AG04450 (cell line): ENCODE measurements at regions not wholly inside any gene's neighbourhood (a gene's known extent, or its start where the extent isn't known, plus 50 kb on each side); places are given as distances from the start of the nearest gene placed in this dataset.
A peak's percentile ranks its signal among the peaks of the same experiment; 100 is the strongest.

Experiments
- CTCF ChIA-PET: fragments of 300-600, 350-600 bp; formaldehyde crosslinking; extraction: SDS; loops from one replicate; lab custom pipeline; 2022; ENCODE audit warnings: antibody characterized with exemption, inconsistent platforms; lab: Charles Lee
- POLR2A ChIA-PET: fragments of 350-600 bp; formaldehyde crosslinking; extraction: SDS; loops from one replicate; lab custom pipeline; 2021; ENCODE audit warnings: antibody characterized with exemption, inconsistent platforms; lab: Yijun Ruan, JAX
- DNase-seq: peaks from one replicate; pipeline ENCODE4 v3.0.0-alpha.2; 2011; ENCODE audit warnings: low read depth, low spot score
- H3K27ac ChIP-seq: one replicate; pipeline ENCODE4 v1.5.1; 2012; ENCODE audit warnings: low read depth, low read length, control low read depth
- H3K27me3 ChIP-seq: one replicate; pipeline ENCODE4 v1.6.0; 2012; ENCODE audit warnings: low read length; ENCODE audit not compliant: control insufficient read depth, insufficient read depth
- H3K4me3 ChIP-seq: 2 replicates; pipeline ENCODE4 v1.5.1; 2011; ENCODE audit warnings: mild to moderate bottlenecking, low read depth, low read length, control low read depth
- H3K9me3 ChIP-seq: 2 replicates; pipeline ENCODE4 v1.5.1; 2012; ENCODE audit warnings: low read length; ENCODE audit not compliant: control insufficient read depth, insufficient read depth
- TF ChIP-seq, protein P1 (sequence below): IDR thresholded peaks from 2 replicates; pipeline ENCODE4 v1.5.1; 2011; ENCODE audit warnings: low read depth, low read length, control low read depth, inconsistent platforms

GRCh38 chr1:83671586-83671985 is 327.3 kb downstream of the TTLL7 start:
- TF ChIP-seq, protein P1, sequence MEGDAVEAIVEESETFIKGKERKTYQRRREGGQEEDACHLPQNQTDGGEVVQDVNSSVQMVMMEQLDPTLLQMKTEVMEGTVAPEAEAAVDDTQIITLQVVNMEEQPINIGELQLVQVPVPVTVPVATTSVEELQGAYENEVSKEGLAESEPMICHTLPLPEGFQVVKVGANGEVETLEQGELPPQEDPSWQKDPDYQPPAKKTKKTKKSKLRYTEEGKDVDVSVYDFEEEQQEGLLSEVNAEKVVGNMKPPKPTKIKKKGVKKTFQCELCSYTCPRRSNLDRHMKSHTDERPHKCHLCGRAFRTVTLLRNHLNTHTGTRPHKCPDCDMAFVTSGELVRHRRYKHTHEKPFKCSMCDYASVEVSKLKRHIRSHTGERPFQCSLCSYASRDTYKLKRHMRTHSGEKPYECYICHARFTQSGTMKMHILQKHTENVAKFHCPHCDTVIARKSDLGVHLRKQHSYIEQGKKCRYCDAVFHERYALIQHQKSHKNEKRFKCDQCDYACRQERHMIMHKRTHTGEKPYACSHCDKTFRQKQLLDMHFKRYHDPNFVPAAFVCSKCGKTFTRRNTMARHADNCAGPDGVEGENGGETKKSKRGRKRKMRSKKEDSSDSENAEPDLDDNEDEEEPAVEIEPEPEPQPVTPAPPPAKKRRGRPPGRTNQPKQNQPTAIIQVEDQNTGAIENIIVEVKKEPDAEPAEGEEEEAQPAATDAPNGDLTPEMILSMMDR = no peak
- Histone ChIP-seq H3K4me3 (no peak overlapping the region), H3K9me3 (no peaks in the 10 kb centered on the region), H3K27me3 (no peaks in the 10 kb centered on the region), H3K27ac (no peak overlapping the region)
- POLR2A ChIA-PET = no interaction called here
- DNase-seq = no peak
- CTCF ChIA-PET = no interaction called here

- no peak overlapping the region for H3K27ac ChIP-seq
- TF ChIP-seq, protein P1 = no peak
- no peak for DNase-seq
- ChIA-PET POLR2A (no interaction called here), CTCF (no interaction called here)
- H3K9me3 ChIP-seq = no peaks in the 10 kb centered on the region
- no peak overlapping the region for H3K4me3 ChIP-seq
- no peaks in the 10 kb centered on the region for H3K27me3 ChIP-seq
Observed at GRCh38 chr1:83670909-83671565, 327.9 kb downstream of the TTLL7 start.

DNA sequence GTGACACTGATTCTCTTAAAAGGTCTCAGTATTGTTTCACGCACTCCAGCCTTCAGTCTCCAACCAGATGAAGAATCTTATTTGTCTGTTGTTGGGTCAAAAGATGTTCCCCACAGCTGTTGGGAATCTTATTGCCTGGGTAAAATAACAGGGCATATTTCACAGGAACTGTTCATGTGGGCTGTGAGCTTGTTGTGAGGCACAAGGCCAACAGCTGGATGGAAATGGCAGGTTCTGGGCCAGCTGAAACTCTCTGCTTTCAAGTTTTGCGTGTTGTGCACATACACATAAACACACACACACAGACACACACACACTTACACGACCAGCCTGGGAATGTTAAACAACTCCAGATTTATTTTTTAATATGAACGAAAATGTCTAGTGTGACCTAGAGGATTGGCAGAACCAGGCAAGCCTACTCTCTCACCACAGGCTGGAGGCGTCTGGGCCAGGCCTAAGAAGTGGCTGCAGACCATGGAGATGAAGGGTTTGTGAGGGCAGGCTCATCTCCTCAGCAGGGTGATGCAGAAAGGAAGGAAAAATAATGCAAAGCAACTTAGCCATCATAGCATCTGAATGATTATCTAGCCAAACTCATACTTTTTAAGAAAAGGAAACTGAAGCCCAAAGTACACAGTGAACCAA is 357.0 kb downstream of the TTLL7 start:
- Histone ChIP-seq H3K9me3 (no peaks in the 10 kb centered on the region), H3K4me3 (no peak overlapping the region; the same call in 1 of the 2 replicates), H3K27ac (no peak overlapping the region), H3K27me3 (no peaks in the 10 kb centered on the region)
- ChIA-PET CTCF (no interaction called here), POLR2A (no interaction called here)
- TF ChIP-seq, protein P1 = no peak
- no peak for DNase-seq

- no peak overlapping the region for H3K27ac ChIP-seq
- ChIA-PET POLR2A (no interaction called here), CTCF (no interaction called here)
- DNase-seq = no peak
- peak overlapping the region; percentile 14; the same call in 1 of the 2 replicates for H3K4me3 ChIP-seq
- H3K9me3 ChIP-seq = no peaks in the 10 kb centered on the region
- no peaks in the 10 kb centered on the region for H3K27me3 ChIP-seq
- TF ChIP-seq, protein P1 = no peak
Observed at GRCh38 chr1:83641206-83641658, 357.7 kb downstream of the TTLL7 start.

DNA sequence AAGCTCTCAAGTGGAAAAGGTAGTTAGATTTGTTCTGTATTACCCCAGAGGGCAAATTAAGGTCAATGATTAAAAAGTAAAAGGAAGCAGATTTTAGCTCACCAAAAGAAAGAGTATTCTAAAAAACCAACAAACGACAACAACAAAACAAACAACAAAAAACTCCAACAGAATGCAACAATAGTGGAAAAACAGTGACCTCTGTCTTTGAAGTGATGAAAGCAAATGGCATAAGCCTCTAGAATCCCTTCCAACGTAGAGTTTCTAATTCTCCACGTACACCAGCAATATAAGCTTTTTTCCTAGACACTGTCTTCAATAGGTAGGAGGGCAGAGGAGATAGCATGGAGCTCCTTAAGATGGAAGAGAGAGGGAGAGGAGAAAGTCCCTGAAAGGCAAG is 359.1 kb downstream of the TTLL7 start:
- TF ChIP-seq, protein P1 = no peak
- POLR2A ChIA-PET = no interaction called here
- no peak overlapping the region for H3K27ac ChIP-seq
- no peaks in the 10 kb centered on the region for H3K9me3 ChIP-seq
- no peak for DNase-seq
- no peaks in the 10 kb centered on the region for H3K27me3 ChIP-seq
- CTCF ChIA-PET = no interaction called here
- no peak overlapping the region for H3K4me3 ChIP-seq
